HG03095 (cell line): ENCODE measurements at regions not wholly inside any gene's neighbourhood (a gene's known extent, or its start where the extent isn't known, plus 50 kb on each side); places are given as distances from the start of the nearest gene placed in this dataset.
"Not testable (repeated sequence)": the region's sequence is repeated elsewhere in the genome, so short reads cannot be mapped to it uniquely, and the experiment has no call there.

ENCODE experiments used
- ATAC-seq: cut with Tn5 transposase; IDR thresholded peaks from one replicate; pipeline ENCODE4 v1.9.1; 2021; ENCODE audit warnings: moderate library complexity; ENCODE audit not compliant: unreplicated experiment

DNA sequence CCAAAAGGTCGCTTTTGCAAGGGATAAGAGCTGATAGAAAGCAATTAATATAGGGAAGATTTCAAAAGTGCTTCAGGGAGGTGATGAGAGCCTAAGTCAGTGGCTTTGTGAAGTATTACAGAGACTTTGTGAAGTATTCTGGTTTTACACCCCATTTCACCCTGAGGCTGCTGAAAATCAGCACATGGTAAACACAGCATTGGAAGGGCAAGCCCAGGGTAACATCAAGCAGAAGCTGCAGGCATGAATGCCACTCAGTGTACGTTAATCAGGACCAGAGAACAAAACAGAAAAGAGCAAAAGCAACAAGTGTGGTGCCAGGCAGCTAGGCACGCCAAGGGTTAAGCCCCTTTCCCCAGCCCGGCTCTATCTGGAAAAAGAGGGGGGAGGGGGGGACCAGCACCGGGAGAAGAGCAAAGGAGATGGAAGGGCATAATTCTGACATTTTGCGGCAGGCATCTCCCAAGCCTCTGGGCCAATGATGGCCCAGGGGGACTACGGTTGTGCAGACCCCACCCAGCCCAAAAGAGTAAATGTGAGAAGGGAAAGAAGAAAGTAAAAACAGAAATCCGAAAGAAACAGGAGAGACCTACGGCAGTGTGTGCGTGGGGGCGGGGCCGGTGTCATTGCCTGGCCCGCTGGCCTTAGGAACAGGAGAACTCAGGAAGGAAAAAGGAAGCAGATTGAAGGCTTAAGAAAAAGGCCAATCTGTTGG, 58.9 kb downstream of the DHRS2 start:
- no peak for ATAC-seq

- ATAC-seq, result no peak
These were observed 59.5 kb downstream of the DHRS2 start for GRCh38 chr14:23695664-23695999.

DNA sequence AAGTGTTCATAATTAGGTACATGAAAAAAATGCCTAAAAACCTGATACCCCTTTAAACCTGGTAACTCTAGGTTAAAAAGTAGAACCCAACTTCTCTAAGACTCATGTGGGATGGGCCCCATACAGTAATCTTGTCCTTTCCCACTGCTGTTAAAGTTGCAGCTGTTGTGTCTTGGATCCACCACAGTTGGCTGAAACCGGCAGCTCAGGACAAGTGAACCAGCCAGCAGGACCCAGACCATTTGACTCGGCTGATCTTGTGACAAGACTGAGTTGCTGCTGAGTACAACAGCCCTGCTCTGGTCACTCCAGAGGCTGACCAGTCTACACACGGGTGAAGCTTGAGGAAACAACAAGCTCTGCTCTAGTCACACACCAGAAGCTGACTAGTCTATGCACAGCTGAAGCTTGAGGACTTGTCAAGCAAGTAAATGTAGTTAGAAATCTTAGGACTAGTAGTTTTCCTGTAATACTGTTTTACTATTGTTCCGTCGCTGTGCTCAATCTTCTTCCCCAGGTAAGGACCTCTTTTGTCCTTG, 60.6 kb downstream of the DHRS2 start:
- ATAC-seq, result no peak

GRCh38 chr14:23697680-23698079, 61.5 kb downstream of the DHRS2 start:
- ATAC-seq, result no peak

DNA sequence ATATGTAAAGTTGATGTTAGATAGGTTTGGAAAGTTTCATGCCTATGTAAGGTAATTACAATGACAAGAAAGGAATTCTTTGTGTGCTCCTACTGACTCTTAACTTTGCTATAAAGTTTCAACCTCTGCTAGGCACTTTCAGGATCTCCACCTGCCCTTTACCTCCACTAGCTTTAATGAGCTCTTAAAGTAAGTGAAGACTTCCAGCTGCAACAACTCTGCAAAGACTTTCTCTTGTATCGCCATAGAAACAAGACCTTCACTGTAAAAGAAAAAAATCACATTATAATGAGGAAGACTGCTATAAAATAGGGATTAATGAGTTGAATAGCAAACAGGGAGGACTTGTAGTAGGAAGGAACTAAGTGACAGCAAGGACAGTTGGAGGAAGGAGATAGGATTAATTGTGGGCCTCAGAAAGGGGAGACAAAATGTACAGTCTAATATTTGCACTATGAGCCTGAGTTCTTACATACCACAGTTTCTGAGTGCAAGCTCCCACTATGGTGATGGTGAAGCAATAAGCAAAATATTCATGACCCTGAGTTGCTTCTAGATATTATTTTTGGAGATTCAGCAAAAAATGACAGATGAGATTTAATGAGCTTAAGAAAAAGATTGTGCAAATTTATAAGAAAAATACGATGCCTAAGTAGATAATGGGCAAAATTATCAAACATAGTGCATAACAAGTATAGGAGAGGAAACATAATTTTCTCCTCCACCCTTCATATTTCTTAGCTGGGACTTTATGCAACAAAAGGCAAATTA, 66.7 kb downstream of the DHRS2 start:
- ATAC-seq, result no peak

DNA sequence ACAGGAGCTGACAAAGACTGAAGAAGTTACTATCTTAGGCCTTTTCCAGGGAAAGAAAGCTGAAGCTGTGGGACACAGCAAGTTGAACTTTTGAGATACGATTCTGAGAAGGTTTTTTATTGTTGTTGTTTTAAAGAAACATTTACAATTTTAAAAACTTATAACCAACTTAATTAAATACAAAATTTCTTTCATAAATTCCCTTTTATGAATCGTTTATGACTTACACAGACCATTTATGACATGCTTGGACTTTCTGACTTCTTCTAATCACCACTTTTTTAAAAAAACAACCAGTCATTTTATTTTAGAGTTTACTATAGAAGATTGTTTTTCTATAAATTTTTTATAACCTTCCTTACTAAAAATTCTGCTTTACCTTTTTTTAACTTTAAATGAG, 68.7 kb downstream of the DHRS2 start:
- no peak for ATAC-seq

DNA sequence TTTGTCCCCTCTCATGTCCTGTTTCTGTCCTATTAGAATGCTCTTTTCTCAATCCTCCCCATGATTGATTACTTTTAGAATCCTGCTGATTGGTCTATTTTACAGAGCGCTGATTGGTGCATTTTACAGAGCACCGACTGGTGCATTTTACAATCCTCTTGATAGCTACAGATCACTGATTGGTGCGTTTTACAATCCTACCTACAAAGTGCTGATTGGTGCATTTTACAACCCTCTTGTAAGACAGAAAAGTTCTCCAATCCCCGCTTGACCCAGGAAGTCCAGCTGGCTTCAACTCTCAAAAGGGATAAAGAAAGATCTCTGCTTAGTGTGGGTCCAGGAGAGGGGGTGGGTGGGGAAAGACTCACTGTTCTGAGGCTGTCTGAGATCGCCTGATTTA, 71.3 kb downstream of the DHRS2 start:
- ATAC-seq, result no peak

- no peak for ATAC-seq
These were observed 72.2 kb downstream of the DHRS2 start for GRCh38 chr14:23708343-23708742.

- ATAC-seq, result no peak
These were observed 73.8 kb downstream of the DHRS2 start for GRCh38 chr14:23709923-23710322.

GRCh38 chr14:23712287-23712686, 76.1 kb downstream of the DHRS2 start:
- ATAC-seq, result no peak

DNA sequence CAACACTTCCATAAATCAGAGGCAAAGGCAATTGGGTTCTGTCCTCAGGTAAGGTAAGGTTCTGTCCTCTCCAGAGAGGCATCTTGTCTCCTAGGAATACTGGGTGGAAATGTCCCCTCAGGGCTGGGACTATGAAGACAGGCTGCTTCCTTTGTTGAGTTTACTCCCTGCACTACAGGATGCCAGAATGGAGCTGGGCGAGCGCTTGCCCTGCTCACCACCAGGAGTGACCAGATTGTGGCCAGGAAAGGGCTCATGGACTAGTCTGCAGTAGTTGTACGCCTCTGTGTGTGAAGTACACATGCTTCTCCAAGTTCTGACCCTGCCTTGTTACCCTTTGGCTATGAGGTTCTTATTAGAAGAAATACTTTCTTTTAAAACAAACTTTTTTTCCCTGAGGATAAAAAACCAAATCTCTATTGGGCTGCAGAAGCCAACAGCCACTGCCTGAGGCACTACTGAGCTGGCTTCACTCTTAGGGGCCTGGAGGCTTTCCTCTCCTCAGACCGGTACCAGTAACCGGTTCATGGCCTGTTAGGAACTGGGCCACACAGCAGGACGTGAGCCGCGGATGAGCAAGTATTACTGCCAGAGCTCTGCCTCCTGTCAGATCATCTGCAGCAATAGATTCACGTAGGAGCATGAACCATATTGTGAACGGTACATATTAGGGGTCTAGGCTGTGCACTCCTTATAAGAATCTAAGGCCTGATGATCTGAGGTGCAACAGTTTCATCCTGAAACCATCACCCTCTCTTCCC, 83.2 kb downstream of the DHRS2 start:
- no peak for ATAC-seq

GRCh38 chr14:23722675-23723074, 86.5 kb downstream of the DHRS2 start:
- no peak for ATAC-seq

GRCh38 chr14:23723911-23724310, 87.7 kb downstream of the DHRS2 start:
- ATAC-seq, result no peak

- ATAC-seq, result no peak
These were observed 89.4 kb downstream of the DHRS2 start for GRCh38 chr14:23725528-23725927.

GRCh38 chr14:23725980-23726710, 90.0 kb downstream of the DHRS2 start:
- no peak for ATAC-seq

GRCh38 chr14:23727566-23728335, 91.6 kb downstream of the DHRS2 start:
- ATAC-seq, result no peak

DNA sequence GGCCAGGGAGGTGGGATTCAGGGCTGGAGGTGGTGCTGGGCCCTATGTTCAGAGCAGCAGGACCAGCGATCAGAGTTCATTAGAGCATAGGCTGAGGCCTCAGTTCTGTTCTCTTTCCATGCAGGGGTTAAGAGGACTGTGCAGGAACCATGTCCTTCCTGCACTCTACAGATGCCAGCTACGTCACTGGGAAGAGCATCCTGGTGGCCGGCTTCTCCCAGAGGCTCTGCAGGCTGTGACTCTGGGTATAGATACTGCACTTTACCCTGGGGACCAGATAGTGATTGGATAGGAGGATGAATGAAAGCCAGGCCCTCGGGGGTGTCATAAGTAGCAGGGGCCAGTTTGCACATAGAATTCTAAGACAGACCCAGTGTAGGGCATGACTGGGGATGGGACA, 92.6 kb downstream of the DHRS2 start:
- no peak for ATAC-seq

- no peak for ATAC-seq
These were observed 93.7 kb downstream of the DHRS2 start for GRCh38 chr14:23729720-23730387.

GRCh38 chr14:23735394-23735793, 99.2 kb downstream of the DHRS2 start:
- no peak for ATAC-seq

DNA sequence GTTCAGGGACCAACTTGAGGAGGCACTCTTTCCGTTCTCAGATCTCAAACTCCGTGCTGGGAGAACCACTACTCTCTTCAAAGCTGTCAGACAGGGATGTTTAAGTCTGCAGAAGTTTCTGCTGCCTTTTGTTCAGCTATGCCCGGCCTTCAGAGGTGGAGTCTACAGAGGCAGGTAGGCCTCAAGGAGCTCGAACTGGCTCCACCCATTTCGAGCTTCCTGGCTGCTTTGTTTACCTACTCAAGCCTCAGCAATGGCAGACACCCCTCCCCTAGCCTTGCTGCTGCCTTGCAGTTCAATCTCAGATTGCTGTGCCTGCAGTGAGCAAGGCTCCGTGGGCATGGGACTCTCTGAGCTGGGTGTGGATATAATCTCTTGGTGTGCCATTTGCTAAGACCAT, 108.2 kb downstream of the DHRS2 start:
- ATAC-seq, result not testable (repeated sequence)
